GM12891 (cell line): ENCODE measurements at regions not wholly inside any gene's neighbourhood (a gene's known extent, or its start where the extent isn't known, plus 50 kb on each side); places are given as distances from the start of the nearest gene placed in this dataset.

Source experiments
- PAX5 ChIP-seq: IDR thresholded peaks from 2 replicates; pipeline ENCODE4 v1.6.1; 2011; ENCODE audit warnings: low read length, moderate library complexity, mild to moderate bottlenecking; ENCODE audit not compliant: insufficient read depth, severe bottlenecking
- POLR2A ChIP-seq: IDR thresholded peaks from 2 replicates; pipeline ENCODE4 v1.6.1; 2011; ENCODE audit warnings: low read depth, low read length, control low read depth
- POLR2AphosphoS5 ChIP-seq: IDR thresholded peaks from 2 replicates; pipeline ENCODE4 v1.6.1; 2011; ENCODE audit warnings: low read depth, low read length, control low read depth
- POU2F2 ChIP-seq: IDR thresholded peaks from 2 replicates; pipeline ENCODE4 v1.6.1; 2011; ENCODE audit warnings: low read depth, mild to moderate bottlenecking, control low read depth, low read length, moderate library complexity
- SPI1 ChIP-seq: IDR thresholded peaks from 2 replicates; pipeline ENCODE4 v1.6.1; 2011; ENCODE audit warnings: low read depth, low read length, control low read depth
- TAF1 ChIP-seq: IDR thresholded peaks from 2 replicates; pipeline ENCODE4 v1.6.1; 2011; ENCODE audit warnings: low read depth, low read length, control low read depth

GRCh38 chr9:2267181-2267745, 252.1 kb downstream of the SMARCA2 start:
- TF ChIP-seq POLR2A (no peak), POLR2AphosphoS5 (no peak), POU2F2 (no peak), TAF1 (no peak), SPI1 (no peak), PAX5 (no peak)
